HCT116 (cell line): ENCODE measurements at regions not wholly inside any gene's neighbourhood (a gene's known extent, or its start where the extent isn't known, plus 50 kb on each side); places are given as distances from the start of the nearest gene placed in this dataset.

Experiments
- ATAC-seq: fragments of 200-7000 bp; cut with Tn5 transposase; 2 replicates; pipeline ENCODE4 v1.9.1; 2020; ENCODE audit warnings: mild to moderate bottlenecking, moderate library complexity
- BruUV-seq: library from RNA; stranded (reverse); fragments of 400-500 nt; replicated peaks from 2 replicates; lab custom pipeline; 2021; lab: Mats Ljungman, UMichigan
- CTCF ChIA-PET: fragments of 300-600 bp; sonication (Branson Sonifier 250); formaldehyde crosslinking; loops from one replicate; lab custom pipeline; 2021; ENCODE audit warnings: antibody characterized with exemption; lab: Charles Lee
- POLR2A ChIA-PET: fragments of 300-600, 350-600 bp; sonication (Branson Sonifier 250); formaldehyde crosslinking; loops from one replicate; lab custom pipeline; 2021; ENCODE audit warnings: antibody characterized with exemption; lab: Charles Lee
- RAD21 ChIA-PET, 2 experiments: fragments of 300-600 bp; sonication (Branson Sonifier 250); formaldehyde crosslinking; loops; one replicate each; lab custom pipeline; 2023; ENCODE audit warnings: low total read pairs in 2 of 2; ENCODE audit not compliant: uncharacterized antibody in 2 of 2, unreplicated experiment in 2 of 2, low non-redundant PET in 1 of 2; lab: Charles Lee
- DNase-seq: peaks from one replicate; pipeline ENCODE4 v3.0.0-alpha.2; 2010; ENCODE audit warnings: low read depth, low spot score
- H2AFZ ChIP-seq: fragments of 200-600 bp; shearing (Covaris generic), sonication (generic); 2 replicates; pipeline ENCODE4 v1.6.1; 2017; ENCODE audit warnings: low read depth, mixed run types, mixed read lengths, antibody characterized with exemption, low read length; ENCODE audit not compliant: poor library complexity, severe bottlenecking
- H3K27ac ChIP-seq: 2 replicates; pipeline ENCODE4 v1.5.1; 2012; ENCODE audit warnings: low read depth, low read length
- H3K27me3 ChIP-seq: fragments of 200-600 bp; sonication (generic); 2 replicates; pipeline ENCODE4 v1.6.1; 2016; ENCODE audit warnings: mixed run types, low read length, mixed read lengths; ENCODE audit not compliant: insufficient read depth
- H3K36me3 ChIP-seq, 2 experiments: fragments of 200-500 bp in 1 of 2; fragments of 200-600 bp in 1 of 2; sonication (Bioruptor generic) in 1 of 2; sonication (generic) in 1 of 2; 2 replicates each; pipeline versions ENCODE4 v1.5.1 to v1.6.1; 2014 to 2016; ENCODE audit warnings: low read length in 2 of 2, inconsistent platforms in 1 of 2, mixed read lengths in 1 of 2, mixed run types in 1 of 2; ENCODE audit not compliant: insufficient read depth in 2 of 2, control insufficient read depth in 1 of 2
- H3K4me1 ChIP-seq, 2 experiments: fragments of 200-600 bp in 1 of 2; sonication (generic) in 1 of 2; 2 replicates each; pipeline versions ENCODE4 v1.5.1 to v1.6.1; 2012 to 2017; ENCODE audit warnings: low read length in 2 of 2, inconsistent platforms in 1 of 2, mild to moderate bottlenecking in 1 of 2, mixed read lengths in 1 of 2, mixed run types in 1 of 2, moderate library complexity in 1 of 2; ENCODE audit not compliant: insufficient read depth in 2 of 2, control insufficient read depth in 1 of 2
- H3K4me2 ChIP-seq: fragments of 200-600 bp; sonication (generic); 2 replicates; pipeline ENCODE4 v1.6.1; 2017; ENCODE audit warnings: mixed run types, low read length, mixed read lengths
- H3K4me3 ChIP-seq, 2 experiments: fragments of 200-600 bp in 1 of 2; sonication (generic) in 1 of 2; replicated peaks in 1 of 2; 2 replicates each; pipeline ENCODE4 v1.5.1; 2011 to 2016; ENCODE audit warnings: low read length in 2 of 2, control low read depth in 1 of 2, low read depth in 1 of 2, mild to moderate bottlenecking in 1 of 2, mixed read lengths in 1 of 2, mixed run types in 1 of 2
- H3K79me2 ChIP-seq: fragments of 200-600 bp; sonication (generic); 2 replicates; pipeline ENCODE4 v1.6.1; 2017; ENCODE audit warnings: mild to moderate bottlenecking, mixed run types, low read length, moderate library complexity, mixed read lengths; ENCODE audit not compliant: insufficient read depth
- H3K9ac ChIP-seq: fragments of 200-600 bp; sonication (generic); 2 replicates; pipeline ENCODE4 v1.6.1; 2016; ENCODE audit warnings: low read length, mixed read lengths
- H3K9me2 ChIP-seq: fragments of 200-600 bp; sonication (generic), shearing (Covaris generic); 2 replicates; pipeline ENCODE4 v1.6.1; 2017; ENCODE audit warnings: mixed run types, mild to moderate bottlenecking, moderate library complexity; ENCODE audit not compliant: insufficient read depth
- H3K9me3 ChIP-seq, 2 experiments: fragments of 200-500 bp in 1 of 2; fragments of 200-600 bp in 1 of 2; sonication (Bioruptor generic) in 1 of 2; sonication (generic) in 1 of 2; 2 replicates each; pipeline ENCODE4 v1.6.1; 2014 to 2017; ENCODE audit warnings: low read length in 2 of 2, mixed read lengths in 2 of 2, inconsistent platforms in 1 of 2, low read depth in 1 of 2, mild to moderate bottlenecking in 1 of 2, mixed run types in 1 of 2, moderate library complexity in 1 of 2; ENCODE audit not compliant: control insufficient read depth in 1 of 2, insufficient read depth in 1 of 2
- H4K20me1 ChIP-seq: fragments of 200-600 bp; sonication (generic), shearing (Covaris generic); 2 replicates; pipeline ENCODE4 v1.6.1; 2017; ENCODE audit warnings: mixed run types, mild to moderate bottlenecking, moderate library complexity; ENCODE audit not compliant: insufficient read depth
- ATF3 ChIP-seq: IDR thresholded peaks from 2 replicates; pipeline ENCODE4 v1.6.1; 2012
- CBX3 ChIP-seq: IDR thresholded peaks from 2 replicates; pipeline ENCODE4 v1.6.1; 2012; ENCODE audit warnings: low read depth
- CTCF ChIP-seq, 3 experiments: fragments of 200-600 bp in 1 of 3; sonication (generic) in 1 of 3; IDR thresholded peaks in 2 of 3; conservative IDR thresholded peaks in 1 of 3; 2 replicates each; pipeline ENCODE4 v1.5.1; 2012 to 2017; ENCODE audit warnings: low read depth in 2 of 3, low read length in 2 of 3, antibody characterized with exemption in 1 of 3, borderline replicate concordance in 1 of 3, control low read depth in 1 of 3, mild to moderate bottlenecking in 1 of 3, mixed read lengths in 1 of 3, mixed run types in 1 of 3, moderate library complexity in 1 of 3; ENCODE audit not compliant: insufficient read depth in 1 of 3
- POLR2A ChIP-seq: IDR thresholded peaks from 2 replicates; pipeline ENCODE4 v1.7.0; 2011; ENCODE audit warnings: borderline replicate concordance; ENCODE audit not compliant: insufficient read depth, insufficient read length; ENCODE audit errors: extremely low read depth
- REST ChIP-seq: IDR thresholded peaks from 2 replicates; pipeline ENCODE4 v1.6.1; 2012; ENCODE audit warnings: low read depth
- SRF ChIP-seq: IDR thresholded peaks from 2 replicates; pipeline ENCODE4 v1.6.1; 2012; ENCODE audit warnings: low read depth
- TCF7L2 ChIP-seq: IDR thresholded peaks from 2 replicates; pipeline ENCODE4 v1.7.0; 2011; ENCODE audit warnings: borderline replicate concordance, inconsistent platforms; ENCODE audit not compliant: insufficient read depth, insufficient read length; ENCODE audit errors: extremely low read depth
- ZBTB33 ChIP-seq: IDR thresholded peaks from 2 replicates; pipeline ENCODE4 v1.6.1; 2011; ENCODE audit warnings: mild to moderate bottlenecking, low read length, moderate library complexity; ENCODE audit not compliant: insufficient replicate concordance; ENCODE audit errors: extremely low read depth
- intact Hi-C: fragments of 100-400 bp; cut with micrococcal nuclease; formaldehyde crosslinking; loops from 2 replicates; pipeline ENCODE4 v1.10.0; 2022

- H3K9me2 ChIP-seq, result no peaks in the 10 kb centered on the region
- TF ChIP-seq REST (0 out of 2 replicates have a peak, but pooled peaks have one; percentile 1), TCF7L2 (no peak), ZBTB33 (no peak), CBX3 (no peak), CTCF (IDR thresholded peaks at IDR 0.05 in 2 of 3, conservative IDR thresholded peaks at IDR 0.05 in 1 of 3; ENCODE audit: borderline replicate concordance in 1 of 3, insufficient read depth in 1 of 3, low read depth in 2 of 3, low read length in 2 of 3) (no peak), ATF3 (no peak), SRF (no peak), POLR2A (no peak)
- no peak for DNase-seq
- no peaks in the 10 kb centered on the region for H3K9me3 ChIP-seq
- H3K4me3 ChIP-seq, result no peak overlapping the region
- ChIA-PET CTCF (no interaction called here), RAD21 (no interaction called here), POLR2A (no interaction called here)
- no peak overlapping the region for H2AFZ ChIP-seq
- H3K27ac ChIP-seq, result no peak overlapping the region
- no peaks in the 10 kb centered on the region for H4K20me1 ChIP-seq
- H3K36me3 ChIP-seq, result no peaks in the 10 kb centered on the region
- H3K4me1 ChIP-seq, result no peaks in the 10 kb centered on the region
- intact Hi-C loops, result no loop called here
- BruUV-seq, result no TSS peak
- H3K79me2 ChIP-seq, result no peaks in the 10 kb centered on the region
- no peak overlapping the region for H3K4me2 ChIP-seq
- H3K27me3 ChIP-seq, result no peaks in the 10 kb centered on the region
- ATAC-seq, result no peak
- H3K9ac ChIP-seq, result no peak overlapping the region
Measured at GRCh38 chr10:33460505-33461294, 126.2 kb upstream of the NRP1 start.
